ENCODE measurements at regions not wholly inside any gene's neighbourhood (a gene's known extent, or its start where the extent isn't known, plus 50 kb on each side); places are given as distances from the start of the nearest gene placed in this dataset.

GRCh38 chr14:94994245-94994644, 163.1 kb downstream of the DICER1 start:
- DNase-seq = no peak

DNA sequence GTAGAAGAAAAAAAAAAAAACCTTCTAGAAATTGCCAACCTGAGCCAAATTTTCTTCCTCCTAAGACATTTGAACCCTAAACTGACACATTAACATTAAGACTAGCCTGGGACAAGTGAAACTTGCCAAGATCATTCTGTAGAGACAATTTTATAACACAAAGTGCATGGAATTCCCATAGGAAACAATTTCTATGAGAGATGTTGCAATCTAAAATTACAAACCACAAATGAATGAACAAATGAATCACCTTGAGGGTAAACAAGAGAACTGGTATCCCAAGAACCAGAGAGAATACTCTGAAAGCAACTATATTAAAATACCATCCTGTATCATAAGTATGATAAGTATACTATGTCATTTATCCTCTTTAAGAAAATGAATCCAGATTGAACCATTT, 165.3 kb downstream of the DICER1 start:
- no peak for DNase-seq

DNA sequence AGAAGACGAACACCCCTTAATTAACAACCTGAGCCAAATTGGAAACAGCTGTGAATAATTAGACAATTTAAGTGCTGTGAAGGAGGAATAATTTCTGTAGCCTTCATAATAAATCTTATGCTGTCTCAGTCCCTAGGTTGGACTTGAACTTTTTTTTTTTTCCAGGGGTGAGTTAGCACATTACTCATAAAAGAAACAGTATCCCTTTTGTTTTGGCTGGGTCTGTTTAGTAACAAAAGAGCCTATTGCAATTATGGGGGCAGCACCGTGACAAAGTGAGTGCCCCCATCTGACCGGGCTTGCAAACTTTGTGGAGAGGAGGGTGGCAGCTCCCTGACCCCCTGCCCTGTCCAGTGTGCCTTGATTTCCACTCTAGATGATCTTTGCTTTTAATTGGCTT, 167.4 kb downstream of the DICER1 start:
- no peak for DNase-seq

GRCh38 chr14:94989417-94989816, 167.9 kb downstream of the DICER1 start:
- DNase-seq = no peak

DNA sequence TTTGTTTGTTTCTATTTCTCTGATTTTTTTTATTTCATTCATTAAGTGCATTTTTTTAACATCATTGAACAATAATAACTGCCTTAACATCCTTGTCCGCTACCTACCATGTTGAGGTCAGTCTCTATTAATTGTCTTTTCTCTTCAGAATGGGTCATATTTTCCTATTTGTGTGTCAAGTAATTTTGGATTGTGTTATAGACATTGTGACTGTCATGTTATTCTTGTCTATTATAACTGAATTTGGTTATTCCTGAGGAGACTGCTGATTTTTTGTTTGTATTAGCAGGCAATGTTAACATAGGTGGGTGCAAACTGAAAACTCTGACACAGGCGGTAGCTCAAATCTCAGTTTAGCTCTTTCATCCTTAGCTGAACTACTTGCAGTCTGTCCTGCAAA, 169.9 kb downstream of the DICER1 start:
- DNase-seq = no peak

DNA sequence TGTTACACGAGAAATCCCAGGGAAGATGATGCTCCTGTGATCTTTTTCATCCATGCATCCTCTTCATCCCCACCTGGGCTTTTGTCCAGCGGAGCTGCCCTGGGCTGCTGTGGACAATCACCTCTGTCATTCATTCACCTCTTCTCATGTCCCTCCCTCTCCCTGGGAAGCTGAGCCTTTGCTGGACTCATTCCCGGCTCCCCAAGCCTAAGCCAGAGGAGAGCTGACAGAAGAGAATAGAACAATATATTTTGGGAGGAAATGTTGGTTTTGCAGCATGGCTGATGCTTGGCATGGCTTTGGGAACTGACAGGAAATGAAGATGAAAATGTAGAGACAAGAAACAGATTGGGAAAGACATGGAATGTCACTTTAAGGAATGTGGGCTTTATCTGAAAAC, 177.4 kb downstream of the DICER1 start:
- no peak for DNase-seq

DNA sequence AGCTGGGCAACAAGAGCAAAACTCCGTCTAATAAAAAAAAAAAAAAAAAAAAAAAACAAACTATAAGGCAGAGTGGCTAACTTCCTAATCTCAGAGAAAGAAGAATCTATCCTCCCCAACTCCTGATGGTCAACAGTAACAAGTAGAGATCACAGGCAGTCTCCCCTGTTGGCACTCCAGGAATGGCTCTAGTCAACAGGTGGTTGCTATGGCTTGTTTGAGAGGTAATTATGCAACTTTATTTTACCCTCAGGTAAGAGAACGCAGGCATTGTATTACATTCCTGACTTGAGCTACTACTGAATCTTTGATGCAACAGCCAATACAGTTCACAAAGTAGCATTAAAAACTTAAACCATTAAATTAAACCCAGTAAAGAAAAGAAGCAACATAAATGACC, 180.3 kb downstream of the DICER1 start:
- DNase-seq = no peak

- no peak for DNase-seq
Observed at GRCh38 chr14:94975366-94975765, 182.0 kb downstream of the DICER1 start.

DNA sequence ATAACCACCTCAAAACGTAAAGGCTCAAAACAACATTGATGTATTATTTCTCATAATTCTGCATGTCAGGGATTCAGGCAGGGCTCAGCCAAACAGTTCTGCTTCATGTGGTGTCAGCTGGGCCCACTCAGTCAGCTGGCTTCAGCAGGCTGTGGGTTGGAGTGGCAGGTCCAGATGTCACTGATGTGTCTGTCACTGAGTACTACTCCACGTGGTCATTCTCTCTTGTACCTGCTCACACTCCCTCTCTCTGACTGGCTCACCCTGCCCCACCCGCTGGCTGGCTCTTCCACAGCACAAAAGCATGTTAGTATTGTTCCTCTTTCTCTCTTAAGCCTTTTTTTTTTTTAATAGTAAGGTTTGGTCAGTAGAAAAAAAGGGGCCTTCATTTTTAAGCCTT, 182.4 kb downstream of the DICER1 start:
- DNase-seq = no peak

- no peak for DNase-seq
Observed at GRCh38 chr14:94974422-94974821, 182.9 kb downstream of the DICER1 start.

GRCh38 chr14:94971750-94972149, 185.6 kb downstream of the DICER1 start:
- no peak for DNase-seq

GRCh38 chr14:94970941-94971730, 186.2 kb downstream of the DICER1 start:
- no peak for DNase-seq

- no peak for DNase-seq
Observed at GRCh38 chr14:94969766-94970165, 187.6 kb downstream of the DICER1 start.

GRCh38 chr14:94966868-94967267, 190.5 kb downstream of the DICER1 start:
- no peak for DNase-seq

- no peak for DNase-seq
Observed at GRCh38 chr14:94966344-94966743, 191.0 kb downstream of the DICER1 start.

GRCh38 chr14:94965551-94966313, 191.6 kb downstream of the DICER1 start:
- DNase-seq = no peak

DNA sequence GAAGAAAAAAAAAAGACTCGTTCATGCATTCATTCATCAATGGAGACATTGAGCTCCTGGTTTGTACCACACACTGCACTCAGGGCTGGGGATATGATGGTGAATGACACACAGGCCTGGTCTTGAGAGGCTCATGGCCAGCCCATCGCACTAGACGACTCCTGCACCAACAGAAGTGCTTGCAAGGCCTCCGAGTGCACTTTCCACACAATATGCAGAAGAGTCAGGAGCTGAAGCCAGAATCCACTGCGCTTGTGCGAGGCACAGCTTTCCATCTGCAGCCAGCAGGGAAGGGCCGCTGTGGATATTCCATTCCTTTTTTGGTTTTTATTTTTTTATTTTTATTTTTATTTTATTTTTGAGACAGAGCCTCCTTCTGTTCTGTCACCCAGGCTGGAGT, 192.4 kb downstream of the DICER1 start:
- no peak for DNase-seq

GRCh38 chr14:94964181-94964580, 193.1 kb downstream of the DICER1 start:
- DNase-seq = no peak

- DNase-seq = no peak
Observed at GRCh38 chr14:94963051-94963450, 193.1 kb upstream of the GSC start.

GRCh38 chr14:94962166-94962575, 192.3 kb upstream of the GSC start:
- no peak for DNase-seq

DNA sequence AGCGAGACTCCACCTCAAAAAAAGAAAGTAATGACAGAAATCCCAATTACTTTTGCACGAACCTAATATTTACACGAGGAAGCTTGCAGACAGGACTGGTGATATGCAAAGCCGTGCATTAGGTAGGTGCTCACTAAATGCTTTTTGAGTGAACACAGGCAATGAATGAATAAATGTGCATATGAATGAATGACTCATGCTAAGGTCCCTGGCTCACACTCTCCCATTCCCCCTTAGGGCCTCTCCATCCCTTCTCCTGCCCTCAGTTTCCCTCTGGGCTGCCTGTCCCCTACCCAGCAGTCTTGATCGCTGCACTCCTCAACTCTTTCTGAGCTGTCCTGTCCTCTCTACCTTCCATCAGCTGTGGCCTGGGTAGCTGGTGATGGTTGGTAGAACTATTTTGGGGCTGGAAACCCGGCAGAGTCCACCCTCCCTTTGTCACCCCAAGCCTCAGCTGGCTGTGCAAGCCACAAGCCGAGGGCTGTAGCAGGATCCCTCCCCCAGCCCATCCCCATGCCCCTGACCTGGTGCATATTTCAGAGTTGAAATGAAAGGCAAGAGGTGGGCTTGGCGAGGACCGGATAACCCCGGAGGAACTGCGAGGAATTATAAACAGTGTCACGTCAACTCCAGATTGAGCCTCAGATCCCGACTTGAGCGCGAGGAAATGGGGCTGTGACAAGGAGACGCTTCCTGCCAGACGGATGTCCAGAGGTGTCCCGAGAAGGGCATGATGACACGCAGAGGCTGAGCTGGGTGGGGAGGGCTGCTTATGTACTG, 191.7 kb upstream of the GSC start:
- DNase-seq = no peak

- DNase-seq = no peak
Observed at GRCh38 chr14:94960285-94961001, 190.5 kb upstream of the GSC start.
